ENCODE measurements at regions not wholly inside any gene's neighbourhood (a gene's known extent, or its start where the extent isn't known, plus 50 kb on each side); places are given as distances from the start of the nearest gene placed in this dataset.

- Histone ChIP-seq H3K9me3 (ENCODE audit: low read depth, low read length) (no peaks in the 10 kb centered on the region), H3K27ac (no peak overlapping the region), H3K4me3 (no peak overlapping the region), H3K36me3 (ENCODE audit: insufficient read depth, low read length) (no peaks in the 10 kb centered on the region), H3K9ac (ENCODE audit: insufficient read length) (no peak overlapping the region)
- no peak for DNase-seq (ENCODE audit: low read depth, low spot score)
- no peak for TF ChIP-seq POLR2AphosphoS5 (IDR thresholded peaks at IDR 0.05; ENCODE audit: borderline replicate concordance, low read depth, low read length)
- TF ChIP-seq FOXP2 (optimal IDR thresholded peaks at IDR 0.05; ENCODE audit: control extremely low read depth, extremely low read length, insufficient read depth): no peak
- no peak for TF ChIP-seq EZH2 (IDR thresholded peaks at IDR 0.05)
Measured at GRCh38 chr18:10216791-10217190, 237.6 kb upstream of the APCDD1 start.

- Histone ChIP-seq H3K36me3 (ENCODE audit: insufficient read depth, low read length) (no peaks in the 10 kb centered on the region), H3K9ac (ENCODE audit: insufficient read length) (no peak overlapping the region), H3K27ac (no peak overlapping the region), H3K4me3 (no peak overlapping the region), H3K9me3 (ENCODE audit: low read depth, low read length) (no peaks in the 10 kb centered on the region)
- TF ChIP-seq EZH2 (IDR thresholded peaks at IDR 0.05) (no peak), POLR2AphosphoS5 (IDR thresholded peaks at IDR 0.05; ENCODE audit: borderline replicate concordance, low read depth, low read length) (no peak), FOXP2 (optimal IDR thresholded peaks at IDR 0.05; ENCODE audit: control extremely low read depth, extremely low read length, insufficient read depth) (no peak)
- no peak for DNase-seq (ENCODE audit: low read depth, low spot score)
Measured at GRCh38 chr18:10217211-10217610, 237.2 kb upstream of the APCDD1 start.

- Histone ChIP-seq H3K27ac (no peak overlapping the region), H3K4me3 (no peak overlapping the region), H3K9ac (ENCODE audit: insufficient read length) (no peak overlapping the region), H3K36me3 (ENCODE audit: insufficient read depth, low read length) (no peaks in the 10 kb centered on the region), H3K9me3 (ENCODE audit: low read depth, low read length) (peaks cover 3% of the 10 kb centered on the region; the same call in 1 of the 2 replicates)
- DNase-seq (ENCODE audit: low read depth, low spot score): no peak
- no peak for TF ChIP-seq FOXP2 (optimal IDR thresholded peaks at IDR 0.05; ENCODE audit: control extremely low read depth, extremely low read length, insufficient read depth)
- no peak for TF ChIP-seq POLR2AphosphoS5 (IDR thresholded peaks at IDR 0.05; ENCODE audit: borderline replicate concordance, low read depth, low read length)
- no peak for TF ChIP-seq EZH2 (IDR thresholded peaks at IDR 0.05)
Measured at GRCh38 chr18:10225300-10225699, 229.1 kb upstream of the APCDD1 start.

GRCh38 chr18:10226971-10227370 lies 227.5 kb upstream of the APCDD1 start:
- Histone ChIP-seq H3K9ac (ENCODE audit: insufficient read length) (no peak overlapping the region), H3K4me3 (no peak overlapping the region), H3K36me3 (ENCODE audit: insufficient read depth, low read length) (no peaks in the 10 kb centered on the region), H3K9me3 (ENCODE audit: low read depth, low read length) (peaks cover 3% of the 10 kb centered on the region; the same call in 1 of the 2 replicates), H3K27ac (no peak overlapping the region)
- TF ChIP-seq EZH2 (IDR thresholded peaks at IDR 0.05) (no peak), FOXP2 (optimal IDR thresholded peaks at IDR 0.05; ENCODE audit: control extremely low read depth, extremely low read length, insufficient read depth) (no peak), POLR2AphosphoS5 (IDR thresholded peaks at IDR 0.05; ENCODE audit: borderline replicate concordance, low read depth, low read length) (no peak)
- DNase-seq (ENCODE audit: low read depth, low spot score): no peak

GRCh38 chr18:10228326-10228725 lies 226.1 kb upstream of the APCDD1 start:
- Histone ChIP-seq H3K36me3 (ENCODE audit: insufficient read depth, low read length) (no peaks in the 10 kb centered on the region), H3K9ac (ENCODE audit: insufficient read length) (no peak overlapping the region), H3K4me3 (no peak overlapping the region), H3K27ac (no peak overlapping the region), H3K9me3 (ENCODE audit: low read depth, low read length) (peaks cover 3% of the 10 kb centered on the region; the same call in 1 of the 2 replicates)
- TF ChIP-seq FOXP2 (optimal IDR thresholded peaks at IDR 0.05; ENCODE audit: control extremely low read depth, extremely low read length, insufficient read depth) (no peak), EZH2 (IDR thresholded peaks at IDR 0.05) (no peak), POLR2AphosphoS5 (IDR thresholded peaks at IDR 0.05; ENCODE audit: borderline replicate concordance, low read depth, low read length) (no peak)
- no peak for DNase-seq (ENCODE audit: low read depth, low spot score)

- no peak for TF ChIP-seq FOXP2 (optimal IDR thresholded peaks at IDR 0.05; ENCODE audit: control extremely low read depth, extremely low read length, insufficient read depth)
- Histone ChIP-seq H3K9ac (ENCODE audit: insufficient read length) (no peak overlapping the region), H3K36me3 (ENCODE audit: insufficient read depth, low read length) (no peaks in the 10 kb centered on the region), H3K27ac (no peak overlapping the region), H3K9me3 (ENCODE audit: low read depth, low read length) (peaks cover 3% of the 10 kb centered on the region; the same call in 1 of the 2 replicates), H3K4me3 (no peak overlapping the region)
- no peak for DNase-seq (ENCODE audit: low read depth, low spot score)
Measured at GRCh38 chr18:10229458-10229857, 225.0 kb upstream of the APCDD1 start.

GRCh38 chr18:10230072-10230471 lies 224.4 kb upstream of the APCDD1 start:
- Histone ChIP-seq H3K27ac (no peak overlapping the region), H3K9ac (ENCODE audit: insufficient read length) (no peak overlapping the region), H3K4me3 (no peak overlapping the region), H3K36me3 (ENCODE audit: insufficient read depth, low read length) (no peaks in the 10 kb centered on the region), H3K9me3 (ENCODE audit: low read depth, low read length) (peaks cover 3% of the 10 kb centered on the region; the same call in 1 of the 2 replicates)
- no peak for DNase-seq (ENCODE audit: low read depth, low spot score)
- no peak for TF ChIP-seq EZH2 (IDR thresholded peaks at IDR 0.05)
- TF ChIP-seq FOXP2 (optimal IDR thresholded peaks at IDR 0.05; ENCODE audit: control extremely low read depth, extremely low read length, insufficient read depth): no peak
- no peak for TF ChIP-seq POLR2AphosphoS5 (IDR thresholded peaks at IDR 0.05; ENCODE audit: borderline replicate concordance, low read depth, low read length)

- H3K9ac ChIP-seq (ENCODE audit: insufficient read length): no peak overlapping the region
- H3K36me3 ChIP-seq (ENCODE audit: insufficient read depth, low read length): no peaks in the 10 kb centered on the region
- H3K27ac ChIP-seq: no peak overlapping the region
- no peak overlapping the region for H3K4me3 ChIP-seq
- no peak for DNase-seq (ENCODE audit: low read depth, low spot score)
- H3K9me3 ChIP-seq (ENCODE audit: low read depth, low read length): no peaks in the 10 kb centered on the region
- TF ChIP-seq EZH2 (IDR thresholded peaks at IDR 0.05) (no peak), POLR2AphosphoS5 (IDR thresholded peaks at IDR 0.05; ENCODE audit: borderline replicate concordance, low read depth, low read length) (no peak), FOXP2 (optimal IDR thresholded peaks at IDR 0.05; ENCODE audit: control extremely low read depth, extremely low read length, insufficient read depth) (no peak)
Measured at GRCh38 chr18:10231220-10231619, 223.2 kb upstream of the APCDD1 start.

- Histone ChIP-seq H3K36me3 (ENCODE audit: insufficient read depth, low read length) (no peaks in the 10 kb centered on the region), H3K9ac (ENCODE audit: insufficient read length) (peak overlapping the region; percentile 4), H3K27ac (peak overlapping the region; percentile 37; the same call in 1 of the 2 replicates), H3K9me3 (ENCODE audit: low read depth, low read length) (no peaks in the 10 kb centered on the region), H3K4me3 (peak overlapping the region; percentile 34)
- no peak for DNase-seq (ENCODE audit: low read depth, low spot score)
- TF ChIP-seq POLR2AphosphoS5 (IDR thresholded peaks at IDR 0.05; ENCODE audit: borderline replicate concordance, low read depth, low read length): peak; percentile 16; the same call in 1 of the 2 replicates
- TF ChIP-seq FOXP2 (optimal IDR thresholded peaks at IDR 0.05; ENCODE audit: control extremely low read depth, extremely low read length, insufficient read depth): no peak
Measured at GRCh38 chr18:10232062-10232461, 222.4 kb upstream of the APCDD1 start.
